Epithelial cell of proximal tubule (primary cell): ENCODE measurements at regions not wholly inside any gene's neighbourhood (a gene's known extent, or its start where the extent isn't known, plus 50 kb on each side); places are given as distances from the start of the nearest gene placed in this dataset.

ENCODE experiments used
- DNase-seq: peaks from one replicate; pipeline ENCODE4 v3.0.0-alpha.2; 2011; ENCODE audit warnings: low read depth
- H3K4me3 ChIP-seq: 2 replicates; pipeline ENCODE4 v1.5.1; 2011; ENCODE audit warnings: low read depth, mild to moderate bottlenecking, low read length
- CTCF ChIP-seq: conservative IDR thresholded peaks from 2 replicates; pipeline ENCODE4 v1.5.1; 2012; ENCODE audit warnings: low read depth, mild to moderate bottlenecking, low read length

DNA sequence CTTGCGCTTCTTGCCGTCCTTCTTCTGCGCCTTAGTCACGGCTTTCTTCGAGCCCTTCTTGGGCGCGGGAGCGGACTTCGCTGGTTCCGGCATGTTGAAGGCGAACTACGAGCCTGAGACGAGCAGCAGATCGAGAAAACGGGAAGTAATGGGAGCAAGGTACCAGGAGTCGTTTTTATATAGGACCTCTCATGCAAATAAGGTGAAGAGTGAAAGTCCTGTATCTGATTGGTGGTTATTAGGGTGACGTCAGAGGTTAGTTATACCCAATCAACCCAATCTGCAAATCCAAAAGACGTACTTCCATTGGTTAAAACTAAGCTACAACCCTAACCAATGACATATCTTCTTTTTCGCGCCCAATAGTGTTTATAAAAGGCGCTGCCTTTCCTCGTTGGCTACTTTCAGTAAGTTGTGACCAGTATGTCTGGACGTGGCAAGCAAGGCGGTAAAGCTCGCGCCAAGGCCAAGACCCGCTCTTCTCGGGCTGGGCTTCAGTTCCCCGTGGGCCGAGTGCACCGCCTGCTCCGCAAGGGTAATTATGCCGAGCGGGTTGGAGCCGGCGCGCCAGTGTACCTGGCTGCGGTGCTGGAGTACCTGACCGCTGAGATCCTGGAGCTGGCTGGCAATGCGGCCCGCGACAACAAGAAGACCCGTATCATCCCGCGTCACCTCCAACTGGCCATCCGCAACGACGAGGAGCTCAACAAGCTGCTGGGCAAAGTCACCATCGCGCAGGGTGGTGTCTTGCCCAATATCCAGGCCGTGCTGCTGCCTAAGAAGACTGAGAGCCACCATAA is 100.6 kb upstream of the PRSS16 start:
- peak; percentile 100 for DNase-seq
- peak overlapping the region; percentile 79 for H3K4me3 ChIP-seq
- no peak for TF ChIP-seq CTCF

GRCh38 chr6:27148404-27148795 is 99.1 kb upstream of the PRSS16 start:
- no peak for TF ChIP-seq CTCF
- DNase-seq: no peak

DNA sequence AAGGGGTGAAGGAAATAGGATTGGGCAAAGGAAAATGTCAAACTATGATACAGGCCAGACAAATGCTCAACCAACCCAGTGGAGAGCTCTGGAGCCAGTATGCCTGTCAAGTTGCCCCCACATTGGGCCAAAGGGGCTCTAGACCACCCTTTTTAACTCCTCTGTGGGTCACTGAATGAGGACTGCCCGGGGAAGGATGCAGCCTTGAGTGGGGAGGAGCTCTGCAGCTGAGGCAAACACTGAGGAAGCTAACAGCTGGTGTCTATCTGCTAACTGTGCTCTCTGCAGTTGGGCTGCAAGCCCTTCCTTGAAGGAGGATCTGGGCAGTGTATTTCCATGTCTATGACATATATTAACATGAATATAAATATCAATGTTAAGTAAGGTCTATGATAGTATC is 98.4 kb upstream of the PRSS16 start:
- no peak for TF ChIP-seq CTCF

More at GRCh38 chr6:27148404-27148795, 99.1 kb upstream of the PRSS16 start:
- H3K4me3 ChIP-seq: no peak overlapping the region

DNA sequence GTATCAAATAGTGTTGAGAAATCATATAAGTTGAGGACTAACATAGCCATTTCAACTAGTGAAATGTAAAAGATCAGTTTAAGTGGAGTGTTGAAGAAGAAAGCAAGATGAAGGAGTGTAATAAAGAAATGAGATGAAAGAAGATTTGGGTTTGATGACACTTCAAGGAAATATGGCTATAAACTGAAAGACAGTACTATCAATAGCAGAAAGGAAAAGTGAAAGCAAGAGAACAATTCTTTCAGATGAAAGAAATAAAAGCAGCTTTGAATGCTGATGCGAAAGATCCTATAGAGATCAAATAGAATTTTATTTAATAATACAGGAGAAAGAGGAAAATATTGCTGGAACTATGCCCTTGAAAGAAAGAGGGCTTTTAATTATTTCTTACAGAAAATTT is 92.8 kb upstream of the PRSS16 start:
- H3K4me3 ChIP-seq: no peak overlapping the region
- DNase-seq: no peak
- TF ChIP-seq CTCF: no peak

More for the DNA sequence above, 98.4 kb upstream of the PRSS16 start:
- H3K4me3 ChIP-seq: no peak overlapping the region
- no peak for DNase-seq

GRCh38 chr6:27156874-27157458 is 90.5 kb upstream of the PRSS16 start:
- DNase-seq: no peak
- H3K4me3 ChIP-seq: peak overlapping the region; percentile 55
- TF ChIP-seq CTCF: no peak

GRCh38 chr6:27157459-27158315 is 89.8 kb upstream of the PRSS16 start:
- DNase-seq: no peak
- H3K4me3 ChIP-seq: peak overlapping the region; percentile 55
- TF ChIP-seq CTCF: peak; percentile 62
